Hepatocyte (in vitro differentiated cells): ENCODE measurements at regions not wholly inside any gene's neighbourhood (a gene's known extent, or its start where the extent isn't known, plus 50 kb on each side); places are given as distances from the start of the nearest gene placed in this dataset.
A peak's percentile ranks its signal among the peaks of the same experiment; 100 is the strongest.

Experiments
- EZH2 ChIP-seq: fragments of 200-600 bp; sonication (generic); IDR thresholded peaks from 2 replicates; pipeline ENCODE4 v1.6.1; 2016; ENCODE audit warnings: antibody characterized with exemption, mild to moderate bottlenecking, borderline replicate concordance
- EZH2phosphoT487 ChIP-seq: fragments of 200-600 bp; sonication (generic); IDR thresholded peaks from one replicate; pipeline ENCODE4 v1.6.1; 2018; ENCODE audit warnings: antibody characterized with exemption, mild to moderate bottlenecking, low read depth, moderate library complexity; ENCODE audit not compliant: unreplicated experiment, severe bottlenecking
- TF ChIP-seq, protein P1 (sequence below): fragments of 200-600 bp; sonication (generic); IDR thresholded peaks from 2 replicates; pipeline ENCODE4 v1.5.1; 2016; ENCODE audit warnings: antibody characterized with exemption, mild to moderate bottlenecking; ENCODE audit not compliant: poor library complexity

DNA sequence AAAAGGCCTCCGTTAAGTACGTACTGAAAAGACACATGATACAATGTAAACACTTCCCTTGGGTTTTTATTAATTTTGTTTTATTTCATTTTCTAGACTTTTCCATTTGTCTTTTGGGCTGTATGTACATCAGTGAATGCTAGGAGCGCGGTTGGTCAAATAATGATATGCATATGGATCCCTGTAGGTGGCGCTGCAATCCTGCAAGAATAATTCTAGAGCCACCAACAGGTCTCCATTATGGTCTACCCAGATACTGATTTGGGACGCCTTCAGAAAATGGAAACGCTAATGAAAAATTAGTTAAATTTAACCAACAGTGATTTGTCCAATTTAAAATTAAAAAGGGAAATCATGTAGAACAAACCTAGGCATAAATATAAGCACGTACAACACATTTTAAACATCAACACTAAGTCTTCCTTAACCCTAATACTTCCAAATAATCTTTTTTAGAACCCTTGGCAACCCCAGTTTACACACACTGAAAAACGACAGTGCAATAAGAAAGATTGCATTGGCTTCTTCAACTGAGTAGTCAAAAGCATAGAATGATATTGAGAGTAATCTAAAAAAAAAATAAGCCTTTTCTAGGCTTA is 433.5 kb downstream of the RFPL4B start:
- TF ChIP-seq, protein P1, sequence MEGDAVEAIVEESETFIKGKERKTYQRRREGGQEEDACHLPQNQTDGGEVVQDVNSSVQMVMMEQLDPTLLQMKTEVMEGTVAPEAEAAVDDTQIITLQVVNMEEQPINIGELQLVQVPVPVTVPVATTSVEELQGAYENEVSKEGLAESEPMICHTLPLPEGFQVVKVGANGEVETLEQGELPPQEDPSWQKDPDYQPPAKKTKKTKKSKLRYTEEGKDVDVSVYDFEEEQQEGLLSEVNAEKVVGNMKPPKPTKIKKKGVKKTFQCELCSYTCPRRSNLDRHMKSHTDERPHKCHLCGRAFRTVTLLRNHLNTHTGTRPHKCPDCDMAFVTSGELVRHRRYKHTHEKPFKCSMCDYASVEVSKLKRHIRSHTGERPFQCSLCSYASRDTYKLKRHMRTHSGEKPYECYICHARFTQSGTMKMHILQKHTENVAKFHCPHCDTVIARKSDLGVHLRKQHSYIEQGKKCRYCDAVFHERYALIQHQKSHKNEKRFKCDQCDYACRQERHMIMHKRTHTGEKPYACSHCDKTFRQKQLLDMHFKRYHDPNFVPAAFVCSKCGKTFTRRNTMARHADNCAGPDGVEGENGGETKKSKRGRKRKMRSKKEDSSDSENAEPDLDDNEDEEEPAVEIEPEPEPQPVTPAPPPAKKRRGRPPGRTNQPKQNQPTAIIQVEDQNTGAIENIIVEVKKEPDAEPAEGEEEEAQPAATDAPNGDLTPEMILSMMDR, result peak; percentile 89
- TF ChIP-seq EZH2 (no peak), EZH2phosphoT487 (no peak)
